CD14-positive monocyte (primary cell): ENCODE measurements at regions not wholly inside any gene's neighbourhood (a gene's known extent, or its start where the extent isn't known, plus 50 kb on each side); places are given as distances from the start of the nearest gene placed in this dataset.

Experiments used
- DNase-seq, 3 donors: peaks; one replicate each; pipeline ENCODE4 v3.0.0-alpha.2; 2011 to 2022
- H2AFZ ChIP-seq: 2 replicates; pipeline ENCODE4 v1.6.0; 2012; ENCODE audit warnings: mild to moderate bottlenecking, low read depth, low read length, inconsistent platforms; ENCODE audit not compliant: insufficient read depth, poor library complexity, severe bottlenecking
- H3K27ac ChIP-seq, 2 donors: 1 replicate in 1 of 2; 2 replicates in 1 of 2; pipeline ENCODE4 v1.5.1; 2012 to 2013; ENCODE audit warnings: low read length in 2 of 2, control low read depth in 1 of 2, inconsistent platforms in 1 of 2, low read depth in 1 of 2, mild to moderate bottlenecking in 1 of 2
- H3K27me3 ChIP-seq, 2 donors: one replicate each; pipeline versions ENCODE4 v1.6.0 to v1.6.1; 2011 to 2013; ENCODE audit warnings: low read length in 2 of 2; ENCODE audit not compliant: control insufficient read depth in 2 of 2, insufficient read depth in 2 of 2
- H3K36me3 ChIP-seq, 2 donors: replicated peaks in 1 of 2; 1 replicate in 1 of 2; 2 replicates in 1 of 2; pipeline versions ENCODE4 v1.5.1 to v1.6.1; 2012 to 2013; ENCODE audit warnings: low read length in 2 of 2, control low read depth in 1 of 2, inconsistent platforms in 1 of 2, mild to moderate bottlenecking in 1 of 2; ENCODE audit not compliant: insufficient read depth in 2 of 2, control insufficient read depth in 1 of 2
- H3K4me1 ChIP-seq, 2 donors: 1 replicate in 1 of 2; 2 replicates in 1 of 2; pipeline versions ENCODE4 v1.5.1 to v1.6.1; 2012 to 2013; ENCODE audit warnings: low read length in 2 of 2, control low read depth in 1 of 2, inconsistent platforms in 1 of 2, mild to moderate bottlenecking in 1 of 2, moderate library complexity in 1 of 2; ENCODE audit not compliant: insufficient read depth in 2 of 2, control insufficient read depth in 1 of 2
- H3K4me2 ChIP-seq: replicated peaks from 2 replicates; pipeline ENCODE3; 2012; ENCODE audit warnings: low read length, moderate library complexity, mild to moderate bottlenecking; ENCODE audit not compliant: poor library complexity, severe bottlenecking; ENCODE audit errors: extremely low read depth
- H3K4me3 ChIP-seq, 3 experiments: fragments of 200-600 bp in 1 of 3; sonication (generic) in 1 of 3; replicated peaks in 1 of 3; 1 replicate in 2 of 3; 2 replicates in 1 of 3; pipeline ENCODE4 v1.5.1; 2011 to 2013; ENCODE audit warnings: low read length in 3 of 3, mild to moderate bottlenecking in 3 of 3, control low read depth in 2 of 3, low read depth in 2 of 3, inconsistent platforms in 1 of 3, moderate library complexity in 1 of 3
- H3K79me2 ChIP-seq: 2 replicates; pipeline ENCODE4 v1.6.0; 2012; ENCODE audit warnings: mild to moderate bottlenecking, control low read depth, inconsistent platforms, low read length, moderate library complexity; ENCODE audit not compliant: insufficient read depth
- H3K9ac ChIP-seq: 2 replicates; pipeline ENCODE4 v1.6.0; 2017; ENCODE audit warnings: low read length, mild to moderate bottlenecking; ENCODE audit not compliant: insufficient read depth, poor library complexity, severe bottlenecking
- H3K9me3 ChIP-seq, 2 donors: replicated peaks in 1 of 2; 1 replicate in 1 of 2; 2 replicates in 1 of 2; pipeline versions ENCODE4 v1.5.1 to v1.6.1; 2012 to 2013; ENCODE audit warnings: low read length in 2 of 2, control low read depth in 1 of 2; ENCODE audit not compliant: control insufficient read depth in 1 of 2, insufficient read depth in 1 of 2
- H4K20me1 ChIP-seq: 2 replicates; pipeline ENCODE4 v1.6.0; 2012; ENCODE audit warnings: mild to moderate bottlenecking, low read length, control low read depth, moderate library complexity; ENCODE audit not compliant: insufficient read depth
- H3K27ac Mint-ChIP-seq, 7 donors: one replicate each; pipeline ENCODE4 v1.8.0; 2020; ENCODE audit warnings: mild to moderate bottlenecking in 7 of 7, mixed read lengths in 7 of 7, moderate library complexity in 6 of 7, inconsistent platforms in 2 of 7
- H3K27me3 Mint-ChIP-seq, 3 donors: one replicate each; pipeline ENCODE4 v1.8.0; 2021 to 2022; ENCODE audit warnings: low read depth in 3 of 3, mild to moderate bottlenecking in 3 of 3, mixed read lengths in 3 of 3, moderate library complexity in 3 of 3, inconsistent platforms in 1 of 3
- H3K36me3 Mint-ChIP-seq, 2 donors: one replicate each; pipeline ENCODE4 v1.8.0; 2020; ENCODE audit warnings: mixed read lengths in 2 of 2, inconsistent platforms in 1 of 2, mild to moderate bottlenecking in 1 of 2
- H3K4me1 Mint-ChIP-seq: one replicate; pipeline ENCODE4 v1.8.0; 2020; ENCODE audit warnings: mild to moderate bottlenecking, mixed read lengths
- H3K4me3 Mint-ChIP-seq, 2 donors: one replicate each; pipeline ENCODE4 v1.8.0; 2020; ENCODE audit warnings: mild to moderate bottlenecking in 2 of 2, mixed read lengths in 2 of 2, moderate library complexity in 1 of 2
- H3K9me3 Mint-ChIP-seq, 7 donors: one replicate each; pipeline ENCODE4 v1.8.0; 2020 to 2022; ENCODE audit warnings: mixed read lengths in 7 of 7, mild to moderate bottlenecking in 6 of 7, moderate library complexity in 6 of 7, inconsistent platforms in 2 of 7
- WGBS: methylation state at CpG from one replicate; pipeline ENCODE4 v1.1.5; 2013; ENCODE audit warnings: missing lambda C conversion rate; ENCODE audit not compliant: insufficient coverage; 5-methylcytosine and 5-hydroxymethylcytosine counted together
- intact Hi-C, 2 donors: fragments of 100-400 bp; cut with micrococcal nuclease; formaldehyde crosslinking; loops; one replicate each; pipeline versions ENCODE4 v1.15.0 to v1.15.1; 2023
- TF ChIP-seq, protein P1 (sequence below): fragments of 200-600 bp; IDR thresholded peaks from one replicate; pipeline ENCODE4 v1.8.0; 2022; ENCODE audit warnings: antibody characterized with exemption, mild to moderate bottlenecking

DNA sequence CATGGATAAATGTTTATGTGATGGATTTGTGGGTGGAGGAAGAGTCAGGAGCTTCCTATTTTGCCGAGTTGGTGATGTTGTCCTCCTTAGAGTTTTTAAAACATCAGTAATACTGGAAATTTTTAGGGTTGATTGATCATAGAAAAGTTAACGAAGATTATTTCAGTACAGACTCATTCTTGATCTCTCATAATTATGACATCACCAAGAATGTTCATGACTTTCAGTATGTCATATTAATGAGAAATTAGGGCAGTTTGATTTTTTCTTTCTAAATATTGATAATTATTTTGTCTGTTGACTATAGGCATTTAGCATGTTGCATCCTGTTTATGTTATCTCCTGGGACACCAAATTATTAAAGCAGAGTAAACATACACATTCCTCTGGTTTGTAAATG lies 512.2 kb downstream of the CD109 start:
- no peak overlapping the region for H3K27ac Mint-ChIP-seq

GRCh38 chr6:74199215-74199915 lies 503.4 kb downstream of the CD109 start:
- H3K9ac ChIP-seq, result no peak overlapping the region
- H3K9me3 ChIP-seq, result peaks cover 0 to 6% of the 10 kb centered on the region in 2 donors
- H3K4me1 Mint-ChIP-seq, result no peaks in the 10 kb centered on the region
- intact Hi-C loops, result no loop called here
- no peak overlapping the region for H3K27ac Mint-ChIP-seq
- no peaks in the 10 kb centered on the region for H3K79me2 ChIP-seq
- WGBS, result no CpG with 5 or more reads among the region's 4 CpGs
- TF ChIP-seq, protein P1, sequence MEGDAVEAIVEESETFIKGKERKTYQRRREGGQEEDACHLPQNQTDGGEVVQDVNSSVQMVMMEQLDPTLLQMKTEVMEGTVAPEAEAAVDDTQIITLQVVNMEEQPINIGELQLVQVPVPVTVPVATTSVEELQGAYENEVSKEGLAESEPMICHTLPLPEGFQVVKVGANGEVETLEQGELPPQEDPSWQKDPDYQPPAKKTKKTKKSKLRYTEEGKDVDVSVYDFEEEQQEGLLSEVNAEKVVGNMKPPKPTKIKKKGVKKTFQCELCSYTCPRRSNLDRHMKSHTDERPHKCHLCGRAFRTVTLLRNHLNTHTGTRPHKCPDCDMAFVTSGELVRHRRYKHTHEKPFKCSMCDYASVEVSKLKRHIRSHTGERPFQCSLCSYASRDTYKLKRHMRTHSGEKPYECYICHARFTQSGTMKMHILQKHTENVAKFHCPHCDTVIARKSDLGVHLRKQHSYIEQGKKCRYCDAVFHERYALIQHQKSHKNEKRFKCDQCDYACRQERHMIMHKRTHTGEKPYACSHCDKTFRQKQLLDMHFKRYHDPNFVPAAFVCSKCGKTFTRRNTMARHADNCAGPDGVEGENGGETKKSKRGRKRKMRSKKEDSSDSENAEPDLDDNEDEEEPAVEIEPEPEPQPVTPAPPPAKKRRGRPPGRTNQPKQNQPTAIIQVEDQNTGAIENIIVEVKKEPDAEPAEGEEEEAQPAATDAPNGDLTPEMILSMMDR, result no peak
- no peaks in the 10 kb centered on the region for H3K27me3 Mint-ChIP-seq
- no peaks in the 10 kb centered on the region for H3K27me3 ChIP-seq
- H3K4me3 ChIP-seq, result no peak overlapping the region
- H2AFZ ChIP-seq, result no peak overlapping the region
- no peaks in the 10 kb centered on the region for H3K4me1 ChIP-seq
- H3K27ac ChIP-seq, result no peak overlapping the region
- peaks cover 0 to 11% (median 1%) of the 10 kb centered on the region in 7 donors for H3K9me3 Mint-ChIP-seq
- H3K4me3 Mint-ChIP-seq, result no peak overlapping the region
- no peaks in the 10 kb centered on the region for H3K36me3 ChIP-seq
- H3K4me2 ChIP-seq, result no peak overlapping the region
- no peaks in the 10 kb centered on the region for H4K20me1 ChIP-seq
- no peaks in the 10 kb centered on the region for H3K36me3 Mint-ChIP-seq
- DNase-seq, result no peak

More for the DNA sequence above, 512.2 kb downstream of the CD109 start:
- Mint-ChIP-seq H3K9me3 (peaks cover 0 to 6% (median 3%) of the 10 kb centered on the region in 7 donors), H3K27me3 (no peaks in the 10 kb centered on the region), H3K4me3 (no peak overlapping the region), H3K4me1 (no peaks in the 10 kb centered on the region), H3K36me3 (no peaks in the 10 kb centered on the region)
- Histone ChIP-seq H4K20me1 (no peaks in the 10 kb centered on the region), H3K27me3 (no peaks in the 10 kb centered on the region), H3K4me2 (no peak overlapping the region), H2AFZ (no peak overlapping the region), H3K79me2 (no peaks in the 10 kb centered on the region), H3K36me3 (no peaks in the 10 kb centered on the region), H3K27ac (no peak overlapping the region), H3K4me1 (no peaks in the 10 kb centered on the region), H3K9me3 (peaks cover 0 to 4% of the 10 kb centered on the region in 2 donors), H3K9ac (no peak overlapping the region), H3K4me3 (no peak overlapping the region)
- DNase-seq, result no peak
- TF ChIP-seq, protein P1, result no peak
- intact Hi-C loops, result no loop called here
- no CpG with 5 or more reads among the region's 2 CpGs for WGBS
